Trophoblast cell (in vitro differentiated cells and primary cell): ENCODE measurements at regions not wholly inside any gene's neighbourhood (a gene's known extent, or its start where the extent isn't known, plus 50 kb on each side); places are given as distances from the start of the nearest gene placed in this dataset.

Source experiments
- DNase-seq, 2 donors: peaks; one replicate each; pipeline ENCODE4 v3.0.0-alpha.2; 2016
- H2AFZ ChIP-seq: 2 replicates; pipeline ENCODE4 v1.6.1; 2013; ENCODE audit warnings: low read length, moderate library complexity, mild to moderate bottlenecking; ENCODE audit not compliant: insufficient read depth, poor library complexity
- H2AK5ac ChIP-seq: 2 replicates; pipeline ENCODE4 v1.6.1; 2013; ENCODE audit warnings: mild to moderate bottlenecking, low read length
- H2BK120ac ChIP-seq: 2 replicates; pipeline ENCODE4 v1.6.1; 2013; ENCODE audit warnings: low read length, mild to moderate bottlenecking, moderate library complexity; ENCODE audit not compliant: insufficient read depth, poor library complexity
- H2BK12ac ChIP-seq: 2 replicates; pipeline ENCODE4 v1.6.1; 2013; ENCODE audit warnings: mild to moderate bottlenecking, low read length, moderate library complexity
- H2BK5ac ChIP-seq: 2 replicates; pipeline ENCODE4 v1.6.1; 2013; ENCODE audit warnings: low read length, low read depth, moderate library complexity, mild to moderate bottlenecking; ENCODE audit not compliant: poor library complexity
- H3K14ac ChIP-seq: 2 replicates; pipeline ENCODE4 v1.6.1; 2013; ENCODE audit warnings: mild to moderate bottlenecking, low read length
- H3K18ac ChIP-seq: 2 replicates; pipeline ENCODE4 v1.6.1; 2013; ENCODE audit warnings: mild to moderate bottlenecking, low read length
- H3K23ac ChIP-seq: 2 replicates; pipeline ENCODE4 v1.6.1; 2013; ENCODE audit warnings: low read length
- H3K27ac ChIP-seq: 2 replicates; pipeline ENCODE4 v1.5.1; 2013; ENCODE audit warnings: low read depth, mild to moderate bottlenecking, inconsistent platforms, low read length, moderate library complexity
- H3K27me3 ChIP-seq: 2 replicates; pipeline ENCODE4 v1.6.1; 2013; ENCODE audit warnings: inconsistent platforms, mild to moderate bottlenecking, low read length, moderate library complexity; ENCODE audit not compliant: insufficient read depth
- H3K36me3 ChIP-seq, 2 experiments: 1 replicate in 1 of 2; 2 replicates in 1 of 2; pipeline ENCODE4 v1.6.1; 2013; ENCODE audit warnings: low read length in 2 of 2, mild to moderate bottlenecking in 2 of 2, moderate library complexity in 1 of 2; ENCODE audit not compliant: insufficient read depth in 2 of 2, control insufficient read depth in 1 of 2
- H3K4ac ChIP-seq: 2 replicates; pipeline ENCODE4 v1.6.1; 2013; ENCODE audit warnings: low read depth, mild to moderate bottlenecking, low read length, moderate library complexity
- H3K4me1 ChIP-seq, 2 experiments: 1 replicate in 1 of 2; 2 replicates in 1 of 2; pipeline ENCODE4 v1.6.1; 2013; ENCODE audit warnings: low read length in 2 of 2, mild to moderate bottlenecking in 2 of 2, moderate library complexity in 1 of 2; ENCODE audit not compliant: insufficient read depth in 2 of 2, control insufficient read depth in 1 of 2
- H3K4me2 ChIP-seq: 2 replicates; pipeline ENCODE4 v1.6.1; 2013; ENCODE audit warnings: inconsistent platforms, mild to moderate bottlenecking, low read length, moderate library complexity
- H3K4me3 ChIP-seq: 2 replicates; pipeline ENCODE4 v1.5.1; 2013; ENCODE audit warnings: mild to moderate bottlenecking, low read depth, low read length, inconsistent platforms
- H3K79me1 ChIP-seq: one replicate; pipeline ENCODE4 v1.6.1; 2013; ENCODE audit warnings: low read length
- H3K79me2 ChIP-seq: 2 replicates; pipeline ENCODE4 v1.6.1; 2013; ENCODE audit warnings: low read length, mild to moderate bottlenecking; ENCODE audit not compliant: control insufficient read depth, insufficient read depth, poor library complexity
- H3K9ac ChIP-seq: 2 replicates; pipeline ENCODE4 v1.6.1; 2013; ENCODE audit warnings: mild to moderate bottlenecking, low read length
- H3K9me3 ChIP-seq: 2 replicates; pipeline ENCODE4 v1.6.1; 2013; ENCODE audit warnings: low read depth, mild to moderate bottlenecking, control low read depth, inconsistent platforms, low read length; ENCODE audit not compliant: insufficient read depth
- H4K12ac ChIP-seq: 2 replicates; pipeline ENCODE4 v1.6.1; 2013; ENCODE audit warnings: low read depth, mild to moderate bottlenecking, low read length, moderate library complexity
- H4K8ac ChIP-seq: 2 replicates; pipeline ENCODE4 v1.6.1; 2013; ENCODE audit warnings: low read depth, mild to moderate bottlenecking, low read length, moderate library complexity
- H4K91ac ChIP-seq: one replicate; pipeline ENCODE4 v1.6.1; 2013; ENCODE audit warnings: low read depth, mild to moderate bottlenecking, low read length, moderate library complexity
- WGBS: extraction: QIAGEN DNeasy Blood & Tissue Kit; methylation state at CpG from one replicate; pipeline ENCODE4 v1.1.7; 2013; ENCODE audit warnings: missing lambda C conversion rate; ENCODE audit not compliant: insufficient read length, insufficient coverage; ENCODE audit errors: extremely low coverage; 5-methylcytosine and 5-hydroxymethylcytosine counted together

- no peak overlapping the region for H4K91ac ChIP-seq
- no peak overlapping the region for H3K9ac ChIP-seq
- no peaks in the 10 kb centered on the region for H3K36me3 ChIP-seq
- H3K4me3 ChIP-seq: no peak overlapping the region
- H2BK12ac ChIP-seq: no peak overlapping the region
- no peaks in the 10 kb centered on the region for H3K79me2 ChIP-seq
- H3K4me2 ChIP-seq: no peak overlapping the region
- H3K18ac ChIP-seq: no peak overlapping the region
- WGBS: no CpG with 5 or more reads among the region's 6 CpGs
- no peaks in the 10 kb centered on the region for H3K27me3 ChIP-seq
- no peak overlapping the region for H2BK5ac ChIP-seq
- H2BK120ac ChIP-seq: no peak overlapping the region
- H2AFZ ChIP-seq: no peak overlapping the region
- H3K23ac ChIP-seq: no peak overlapping the region
- H3K4me1 ChIP-seq: no peaks in the 10 kb centered on the region
- no peaks in the 10 kb centered on the region for H3K9me3 ChIP-seq
- no peak overlapping the region for H4K12ac ChIP-seq
- H4K8ac ChIP-seq: no peak overlapping the region
- no peak overlapping the region for H3K27ac ChIP-seq
- no peak overlapping the region for H3K4ac ChIP-seq
- H2AK5ac ChIP-seq: no peak overlapping the region
- no peak overlapping the region for H3K14ac ChIP-seq
- DNase-seq: no peak
- H3K79me1 ChIP-seq: no peaks in the 10 kb centered on the region
Observed at GRCh38 chr16:48999044-48999443, 282.6 kb downstream of the CBLN1 start.

- Histone ChIP-seq H2BK12ac (no peak overlapping the region), H3K9me3 (no peaks in the 10 kb centered on the region), H4K91ac (no peak overlapping the region), H3K4me3 (no peak overlapping the region), H3K14ac (no peak overlapping the region), H4K8ac (no peak overlapping the region), H2AK5ac (no peak overlapping the region), H3K4ac (no peak overlapping the region), H3K79me2 (no peaks in the 10 kb centered on the region), H2BK5ac (no peak overlapping the region), H4K12ac (no peak overlapping the region), H3K9ac (no peak overlapping the region), H2AFZ (no peak overlapping the region), H3K27ac (no peak overlapping the region), H2BK120ac (no peak overlapping the region), H3K27me3 (no peaks in the 10 kb centered on the region), H3K4me1 (no peaks in the 10 kb centered on the region), H3K23ac (no peak overlapping the region), H3K36me3 (no peaks in the 10 kb centered on the region), H3K79me1 (no peaks in the 10 kb centered on the region), H3K4me2 (no peak overlapping the region), H3K18ac (no peak overlapping the region)
- DNase-seq: no peak
- WGBS: no CpG with 5 or more reads among the region's 3 CpGs
Observed at GRCh38 chr16:48997946-48998345, 283.7 kb downstream of the CBLN1 start.

GRCh38 chr16:48997081-48997615, 284.5 kb downstream of the CBLN1 start:
- no peak overlapping the region for H3K4me2 ChIP-seq
- H4K8ac ChIP-seq: no peak overlapping the region
- H3K23ac ChIP-seq: no peak overlapping the region
- no peak overlapping the region for H2BK12ac ChIP-seq
- H3K18ac ChIP-seq: no peak overlapping the region
- H2AK5ac ChIP-seq: no peak overlapping the region
- H2BK120ac ChIP-seq: no peak overlapping the region
- H3K36me3 ChIP-seq: no peaks in the 10 kb centered on the region
- H3K79me1 ChIP-seq: no peaks in the 10 kb centered on the region
- H3K4me1 ChIP-seq: no peaks in the 10 kb centered on the region
- H2BK5ac ChIP-seq: no peak overlapping the region
- no peak overlapping the region for H3K4me3 ChIP-seq
- no peak overlapping the region for H3K4ac ChIP-seq
- DNase-seq: no peak
- no peak overlapping the region for H3K27ac ChIP-seq
- no peak overlapping the region for H4K91ac ChIP-seq
- no peaks in the 10 kb centered on the region for H3K27me3 ChIP-seq
- H4K12ac ChIP-seq: no peak overlapping the region
- no peaks in the 10 kb centered on the region for H3K9me3 ChIP-seq
- H2AFZ ChIP-seq: no peak overlapping the region
- no peak overlapping the region for H3K9ac ChIP-seq
- WGBS: no CpG with 5 or more reads among the region's 8 CpGs
- H3K14ac ChIP-seq: no peak overlapping the region
- H3K79me2 ChIP-seq: no peaks in the 10 kb centered on the region

GRCh38 chr16:48978501-48978900, 303.1 kb downstream of the CBLN1 start:
- H3K4me3 ChIP-seq: no peak overlapping the region
- no peak overlapping the region for H2BK5ac ChIP-seq
- no peak overlapping the region for H2AFZ ChIP-seq
- DNase-seq: peak in 1 of 2 donors; percentile 39
- H3K36me3 ChIP-seq: no peaks in the 10 kb centered on the region
- no peak overlapping the region for H3K18ac ChIP-seq
- H3K14ac ChIP-seq: no peak overlapping the region
- H3K79me1 ChIP-seq: no peaks in the 10 kb centered on the region
- no peak overlapping the region for H4K8ac ChIP-seq
- H2BK120ac ChIP-seq: no peak overlapping the region
- no peaks in the 10 kb centered on the region for H3K9me3 ChIP-seq
- H3K27me3 ChIP-seq: no peaks in the 10 kb centered on the region
- no peak overlapping the region for H2AK5ac ChIP-seq
- no peak overlapping the region for H3K23ac ChIP-seq
- no peak overlapping the region for H3K9ac ChIP-seq
- H3K79me2 ChIP-seq: no peaks in the 10 kb centered on the region
- no peak overlapping the region for H3K4ac ChIP-seq
- H3K27ac ChIP-seq: no peak overlapping the region
- no peaks in the 10 kb centered on the region for H3K4me1 ChIP-seq
- no peak overlapping the region for H4K91ac ChIP-seq
- no peak overlapping the region for H3K4me2 ChIP-seq
- WGBS: no CpG with 5 or more reads among the region's 2 CpGs
- H4K12ac ChIP-seq: no peak overlapping the region
- no peak overlapping the region for H2BK12ac ChIP-seq
